Muscle layer of duodenum (tissue), 2 donors: ENCODE measurements at regions not wholly inside any gene's neighbourhood (a gene's known extent, or its start where the extent isn't known, plus 50 kb on each side); places are given as distances from the start of the nearest gene placed in this dataset.

Source experiments
- H3K27ac ChIP-seq: one replicate; pipeline ENCODE4 v1.7.0; 2013; ENCODE audit warnings: mild to moderate bottlenecking, low read length
- H3K27me3 ChIP-seq: one replicate; pipeline ENCODE4 v1.7.0; 2013; ENCODE audit warnings: low read depth, mild to moderate bottlenecking, control low read depth, low read length
- H3K36me3 ChIP-seq, 2 donors: one replicate each; pipeline ENCODE4 v1.7.0; 2013; ENCODE audit warnings: low read length in 2 of 2, control low read depth in 1 of 2, mild to moderate bottlenecking in 1 of 2; ENCODE audit not compliant: insufficient read depth in 2 of 2, control insufficient read depth in 1 of 2
- H3K4me1 ChIP-seq, 2 donors: one replicate each; pipeline ENCODE4 v1.7.0; 2013; ENCODE audit warnings: low read length in 2 of 2, mild to moderate bottlenecking in 2 of 2, control low read depth in 1 of 2, moderate library complexity in 1 of 2; ENCODE audit not compliant: insufficient read depth in 2 of 2, control insufficient read depth in 1 of 2
- H3K4me3 ChIP-seq, 2 donors: one replicate each; pipeline ENCODE4 v1.7.0; 2013; ENCODE audit warnings: low read length in 2 of 2, low read depth in 1 of 2, mild to moderate bottlenecking in 1 of 2
- H3K9me3 ChIP-seq, 2 donors: one replicate each; pipeline ENCODE4 v1.7.0; 2013; ENCODE audit warnings: low read length in 2 of 2, control low read depth in 1 of 2, mild to moderate bottlenecking in 1 of 2; ENCODE audit not compliant: control insufficient read depth in 1 of 2
- donor health status: healthy.

DNA sequence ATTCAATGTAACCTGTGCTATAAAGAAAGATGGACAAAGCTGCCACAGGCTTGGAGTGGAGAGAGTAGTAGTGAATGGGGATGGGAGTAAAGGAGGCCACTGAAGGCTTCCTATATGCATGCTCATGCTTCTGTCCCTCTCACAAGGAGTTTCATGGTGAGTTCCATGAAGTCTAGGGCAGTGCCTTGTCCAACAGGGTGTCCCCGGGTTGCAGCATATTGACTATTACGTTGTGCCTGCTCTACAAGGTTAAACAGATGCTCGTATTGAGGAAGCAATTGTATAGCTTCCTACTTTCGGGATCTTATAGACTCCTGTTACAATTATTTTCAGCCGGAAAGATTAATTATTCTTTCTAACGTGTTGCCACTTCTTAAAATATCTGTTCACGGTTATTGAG, 129.1 kb upstream of the PIK3R1 start:
- H3K27ac ChIP-seq: no peak overlapping the region
- peaks cover 0 to 4% of the 10 kb centered on the region in 2 donors for H3K9me3 ChIP-seq
- H3K27me3 ChIP-seq: no peaks in the 10 kb centered on the region
- H3K36me3 ChIP-seq: no peaks in the 10 kb centered on the region
- H3K4me1 ChIP-seq: peaks cover 0 to 7% of the 10 kb centered on the region in 2 donors
- no peak overlapping the region for H3K4me3 ChIP-seq

DNA sequence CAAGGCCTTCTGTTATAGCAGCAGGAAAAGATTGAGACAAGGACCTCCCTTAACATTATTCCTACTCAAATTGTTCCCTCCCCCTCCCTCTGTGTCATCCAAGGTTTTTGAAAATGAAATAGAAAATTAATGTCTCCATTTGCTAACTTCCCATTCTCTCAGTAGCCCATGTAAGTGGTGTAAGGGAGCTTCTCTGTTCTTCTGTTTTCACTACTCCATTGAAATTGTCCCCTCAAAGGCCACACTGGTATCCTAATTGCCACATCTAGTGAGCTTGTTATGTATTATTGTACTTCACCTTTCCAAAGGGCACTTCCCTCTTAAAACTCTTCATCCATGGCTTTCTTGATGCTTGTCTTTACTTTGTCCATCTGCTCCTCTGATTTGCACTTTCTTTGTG, 131.2 kb upstream of the PIK3R1 start:
- Histone ChIP-seq H3K4me1 (peaks cover 0 to 7% of the 10 kb centered on the region in 2 donors), H3K4me3 (no peak overlapping the region), H3K27ac (no peak overlapping the region), H3K36me3 (no peaks in the 10 kb centered on the region), H3K9me3 (no peaks in the 10 kb centered on the region), H3K27me3 (no peaks in the 10 kb centered on the region)

DNA sequence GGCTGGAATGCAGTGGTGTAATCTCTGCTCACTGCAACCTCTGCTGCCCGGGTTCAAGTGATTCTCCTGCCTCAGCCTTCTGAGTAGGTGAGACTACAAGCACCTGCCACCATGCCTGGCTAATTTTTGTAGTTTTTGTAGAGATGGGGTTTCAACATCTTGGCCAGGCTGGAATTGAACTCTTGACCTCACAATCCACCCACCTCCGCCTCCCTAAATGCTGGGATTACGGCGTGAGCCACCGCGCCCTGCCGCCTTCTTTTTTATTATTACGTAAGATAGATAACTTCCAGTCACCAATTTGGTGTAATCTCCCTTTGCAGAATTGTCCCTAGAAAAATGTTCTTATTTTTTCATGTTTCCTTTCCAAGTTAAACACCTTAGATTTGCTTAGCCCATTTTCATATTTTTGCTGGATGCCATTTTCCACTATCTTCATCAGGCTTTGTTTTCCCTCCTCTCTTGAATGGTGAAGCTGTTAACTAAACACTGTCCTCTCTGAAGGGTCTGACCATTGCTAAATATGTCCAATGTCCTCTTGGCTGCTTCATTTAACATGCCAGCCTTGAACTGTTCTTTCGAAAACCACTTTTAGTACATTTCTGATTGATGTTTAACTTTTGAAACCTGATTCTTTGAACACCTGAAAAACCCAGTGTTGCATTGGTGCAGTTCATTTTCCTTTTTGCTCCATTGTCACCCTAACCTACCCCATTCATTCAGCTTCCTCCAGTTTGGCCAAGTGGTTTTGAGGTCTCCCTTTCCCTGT, 135.1 kb upstream of the PIK3R1 start:
- Histone ChIP-seq H3K36me3 (no peaks in the 10 kb centered on the region), H3K9me3 (no peaks in the 10 kb centered on the region), H3K27ac (no peak overlapping the region), H3K4me3 (no peak overlapping the region), H3K27me3 (no peaks in the 10 kb centered on the region), H3K4me1 (no peaks in the 10 kb centered on the region)

DNA sequence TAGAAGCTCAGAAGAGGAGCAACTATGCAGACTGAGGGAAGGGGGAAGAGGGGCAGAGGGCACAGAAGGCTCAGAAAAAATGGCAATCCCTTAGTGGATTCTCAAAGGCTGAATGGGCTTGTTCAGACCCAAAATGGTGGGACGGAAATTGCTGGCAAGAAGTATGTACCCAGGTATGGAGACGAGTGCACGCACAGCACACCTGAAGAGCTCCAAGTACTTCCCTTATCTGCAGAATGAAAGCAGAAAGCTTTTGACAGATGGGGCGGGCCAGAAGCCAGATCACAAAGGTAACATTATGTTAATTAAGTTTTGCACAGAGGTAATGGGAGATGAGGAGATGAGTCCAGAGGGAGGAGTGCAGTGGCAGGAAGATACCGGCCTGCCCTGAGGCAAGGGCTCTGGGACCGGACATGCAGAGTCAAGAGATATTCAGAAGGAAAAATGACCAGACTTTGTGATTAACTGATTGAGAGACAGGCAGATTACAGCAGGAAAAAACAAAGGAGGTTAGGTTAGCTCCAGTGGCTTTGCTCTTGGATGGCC, 138.1 kb upstream of the PIK3R1 start:
- Histone ChIP-seq H3K4me1 (peaks cover 0 to 5% of the 10 kb centered on the region in 2 donors), H3K27ac (no peak overlapping the region), H3K9me3 (no peaks in the 10 kb centered on the region), H3K36me3 (no peaks in the 10 kb centered on the region), H3K4me3 (no peak overlapping the region), H3K27me3 (no peaks in the 10 kb centered on the region)

DNA sequence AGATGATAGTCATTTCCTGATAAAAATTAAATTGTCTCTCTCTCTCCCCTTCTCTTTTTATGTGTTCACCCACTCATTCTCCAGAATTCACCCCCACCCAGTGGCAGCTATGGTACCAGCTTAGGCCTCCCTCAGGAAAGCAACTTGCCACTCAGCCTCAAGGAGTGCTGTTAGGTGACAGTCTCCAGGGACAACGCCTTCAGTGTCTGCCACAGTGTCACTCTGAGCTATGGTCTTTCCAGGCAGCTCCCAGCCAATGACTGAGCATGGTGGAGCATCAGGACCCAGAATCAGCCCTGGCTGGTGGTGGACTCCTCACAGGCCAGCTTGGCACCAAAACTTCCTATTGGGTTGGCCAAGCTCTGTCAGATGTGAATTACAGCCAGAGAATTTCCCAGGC, 140.9 kb upstream of the PIK3R1 start:
- no peak overlapping the region for H3K4me3 ChIP-seq
- peaks cover 0 to 5% of the 10 kb centered on the region in 2 donors for H3K4me1 ChIP-seq
- H3K36me3 ChIP-seq: no peaks in the 10 kb centered on the region
- no peaks in the 10 kb centered on the region for H3K9me3 ChIP-seq
- no peak overlapping the region for H3K27ac ChIP-seq
- H3K27me3 ChIP-seq: no peaks in the 10 kb centered on the region

DNA sequence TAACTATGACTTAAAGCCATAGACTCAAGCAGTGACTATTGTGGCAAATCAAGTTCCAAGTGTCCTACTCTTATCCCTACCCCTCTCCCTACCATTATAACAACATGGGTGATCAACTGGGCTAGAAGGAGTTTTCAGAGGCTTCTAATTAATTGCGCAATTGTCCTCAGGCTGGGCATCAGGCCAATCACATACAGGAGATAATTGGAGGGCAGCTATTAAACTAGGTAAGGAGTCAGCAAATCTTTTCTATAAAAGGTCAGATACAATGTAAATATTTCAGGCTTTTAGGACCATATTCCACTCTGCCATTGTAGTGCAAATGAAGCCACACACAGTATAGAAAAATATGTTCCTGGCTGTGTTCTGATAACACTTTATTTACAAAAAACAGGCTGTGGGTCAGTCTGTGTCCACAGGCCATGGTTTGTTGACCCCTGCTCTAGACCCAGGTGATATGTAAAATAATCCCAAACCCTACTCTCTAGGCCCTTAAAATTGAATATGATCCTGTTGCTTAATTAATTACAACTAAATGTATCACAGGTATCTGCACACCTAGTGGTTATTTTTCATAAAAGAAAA, 141.4 kb upstream of the PIK3R1 start:
- no peaks in the 10 kb centered on the region for H3K36me3 ChIP-seq
- H3K4me1 ChIP-seq: peaks cover 0 to 5% of the 10 kb centered on the region in 2 donors
- H3K4me3 ChIP-seq: no peak overlapping the region
- no peaks in the 10 kb centered on the region for H3K9me3 ChIP-seq
- H3K27ac ChIP-seq: no peak overlapping the region
- no peaks in the 10 kb centered on the region for H3K27me3 ChIP-seq

DNA sequence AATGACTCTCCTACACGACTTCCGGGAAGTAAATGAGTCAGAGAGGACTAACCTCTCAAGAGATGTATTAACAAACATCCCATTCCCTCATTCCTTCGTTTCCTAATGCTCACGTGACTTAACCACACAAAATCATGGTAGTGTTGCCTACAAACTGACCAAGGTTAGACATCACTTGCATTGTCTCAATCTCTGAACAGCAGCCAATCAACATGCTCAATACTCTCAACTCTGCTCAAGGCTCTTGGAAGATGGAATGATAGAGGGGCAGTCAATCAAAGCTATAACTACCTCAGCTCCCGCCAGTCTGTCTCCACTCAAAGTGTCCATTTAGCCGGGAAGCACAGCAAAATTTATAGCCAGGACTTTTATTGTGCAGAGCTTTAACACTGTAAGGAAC, 143.8 kb upstream of the PIK3R1 start:
- no peak overlapping the region for H3K27ac ChIP-seq
- H3K36me3 ChIP-seq: no peaks in the 10 kb centered on the region
- no peaks in the 10 kb centered on the region for H3K27me3 ChIP-seq
- H3K4me1 ChIP-seq: peaks cover 0 to 5% of the 10 kb centered on the region in 2 donors
- H3K4me3 ChIP-seq: no peak overlapping the region
- no peaks in the 10 kb centered on the region for H3K9me3 ChIP-seq

DNA sequence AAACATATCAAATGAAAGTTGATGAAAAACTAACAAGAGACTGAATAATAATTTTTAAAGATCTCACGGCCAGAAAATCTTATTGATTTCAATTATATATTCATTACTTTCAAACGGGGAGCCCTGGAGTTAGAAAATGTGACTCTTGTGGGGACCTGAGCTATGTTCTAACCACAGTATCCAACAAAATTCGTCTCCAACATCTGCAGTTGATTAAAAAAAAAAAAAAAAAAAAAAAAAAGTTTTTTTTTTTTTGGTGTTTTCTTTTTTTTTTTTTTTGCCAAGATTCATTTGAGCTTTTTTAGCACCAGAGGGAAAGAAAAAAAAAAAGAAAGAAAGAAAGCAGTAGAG, 144.3 kb upstream of the PIK3R1 start:
- H3K27ac ChIP-seq: no peak overlapping the region
- H3K36me3 ChIP-seq: no peaks in the 10 kb centered on the region
- H3K4me1 ChIP-seq: peaks cover 0 to 5% of the 10 kb centered on the region in 2 donors

DNA sequence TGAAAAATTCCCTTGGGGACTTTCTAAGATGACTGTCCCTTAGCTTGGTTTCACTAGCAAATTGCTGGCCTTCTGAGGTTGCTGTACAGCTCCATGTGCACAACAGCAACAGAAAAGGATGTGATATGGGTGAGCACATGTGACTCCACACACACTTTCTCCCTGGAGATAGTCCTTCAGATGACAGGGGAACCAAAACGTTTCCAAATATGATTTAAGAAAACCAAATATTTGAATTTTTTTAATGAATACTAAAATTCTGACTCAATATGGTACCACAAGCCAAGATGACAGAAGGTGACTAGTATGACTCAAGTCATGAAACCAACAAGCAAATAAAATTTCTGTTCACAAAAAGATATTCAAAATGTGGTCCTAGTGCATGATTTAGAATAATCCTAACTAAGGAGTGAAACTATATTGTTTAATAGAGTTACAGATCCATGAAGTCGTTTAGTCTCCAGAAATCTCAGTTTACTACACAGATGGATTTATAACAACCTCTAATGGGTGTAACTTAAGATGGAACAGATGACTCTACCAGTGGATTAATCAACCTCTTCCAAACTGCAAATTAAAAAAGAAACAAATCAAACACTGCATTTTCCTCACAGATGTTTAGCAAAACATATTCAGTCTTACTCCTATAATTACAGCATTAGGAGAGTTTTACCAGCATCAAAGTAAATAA, 144.8 kb upstream of the PIK3R1 start:
- Histone ChIP-seq H3K4me1 (peaks cover 0 to 5% of the 10 kb centered on the region in 2 donors), H3K27me3 (no peaks in the 10 kb centered on the region), H3K9me3 (peaks cover 0 to 6% of the 10 kb centered on the region in 2 donors), H3K27ac (no peak overlapping the region), H3K36me3 (no peaks in the 10 kb centered on the region), H3K4me3 (no peak overlapping the region)

More for the DNA sequence above, 144.3 kb upstream of the PIK3R1 start:
- Histone ChIP-seq H3K9me3 (peaks cover 0 to 1% of the 10 kb centered on the region in 2 donors), H3K27me3 (no peaks in the 10 kb centered on the region), H3K4me3 (no peak overlapping the region)

DNA sequence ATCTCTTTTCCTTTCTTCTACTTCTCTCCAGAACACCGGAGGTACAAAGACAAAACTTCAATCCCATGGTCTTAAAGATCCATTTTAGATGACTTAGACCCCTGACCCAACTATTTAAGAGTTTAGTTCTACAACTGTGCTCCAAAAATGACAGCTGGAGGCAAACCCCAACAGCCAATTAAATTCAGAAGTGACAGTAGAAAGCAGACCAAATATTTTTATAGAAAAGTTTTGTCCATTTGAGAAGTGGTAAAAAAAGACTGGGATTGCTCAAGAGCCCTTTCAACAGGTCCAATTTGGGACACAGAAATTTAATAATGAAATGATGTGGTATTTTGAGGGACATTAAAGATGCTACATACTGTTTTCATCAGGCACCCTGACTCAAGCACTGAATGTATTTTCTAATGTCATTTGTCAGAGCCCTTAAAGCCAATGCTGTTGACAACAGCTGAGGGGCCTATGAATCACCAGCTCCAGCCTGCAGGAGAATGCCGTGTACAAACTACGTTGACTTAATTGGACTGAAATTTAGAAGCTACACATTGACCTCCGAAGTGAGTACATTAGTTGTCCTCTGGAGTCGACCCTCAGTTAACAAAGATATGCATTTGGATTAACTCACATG, 147.5 kb upstream of the PIK3R1 start:
- peaks cover 0 to 6% of the 10 kb centered on the region in 2 donors for H3K9me3 ChIP-seq
- no peak overlapping the region for H3K27ac ChIP-seq
- H3K4me3 ChIP-seq: no peak overlapping the region
- no peaks in the 10 kb centered on the region for H3K4me1 ChIP-seq
- H3K36me3 ChIP-seq: no peaks in the 10 kb centered on the region
- H3K27me3 ChIP-seq: no peaks in the 10 kb centered on the region

DNA sequence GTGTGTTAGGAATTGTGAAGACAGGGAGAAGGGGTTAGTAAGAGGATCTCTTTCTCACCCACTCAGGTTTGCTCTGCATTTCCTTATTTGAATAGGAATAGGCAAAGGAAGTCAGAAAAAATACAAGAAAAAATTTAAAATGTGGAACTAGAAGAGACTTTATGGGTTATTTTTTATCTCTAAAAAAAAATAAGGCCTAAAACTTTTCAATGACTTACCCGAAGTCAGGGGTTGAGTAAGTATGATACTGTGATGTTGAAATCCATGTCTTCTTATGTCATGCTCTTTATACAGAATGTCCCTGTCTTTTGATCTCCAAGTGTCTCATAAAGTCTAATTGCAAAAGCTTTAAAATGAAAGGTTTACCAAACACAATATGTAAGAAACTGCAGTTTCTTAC, 148.3 kb upstream of the PIK3R1 start:
- Histone ChIP-seq H3K4me1 (no peaks in the 10 kb centered on the region), H3K27me3 (no peaks in the 10 kb centered on the region), H3K4me3 (no peak overlapping the region), H3K36me3 (no peaks in the 10 kb centered on the region), H3K27ac (no peak overlapping the region), H3K9me3 (peaks cover 0 to 6% of the 10 kb centered on the region in 2 donors)
